ENCODE measurements at regions not wholly inside any gene's neighbourhood (a gene's known extent, or its start where the extent isn't known, plus 50 kb on each side); places are given as distances from the start of the nearest gene placed in this dataset.
"Not testable (repeated sequence)": the region's sequence is repeated elsewhere in the genome, so short reads cannot be mapped to it uniquely, and the experiment has no call there.

GRCh38 chr18:76720683-76721082, 101.7 kb upstream of the ZNF236 start:
- no peak for DNase-seq (ENCODE audit: low read depth in 2 of 2)

GRCh38 chr18:76715012-76715610, 107.2 kb upstream of the ZNF236 start:
- no peak for DNase-seq (ENCODE audit: low read depth in 2 of 2)

- no peak for DNase-seq (ENCODE audit: low read depth in 2 of 2)
Observed at GRCh38 chr18:76713432-76713831, 108.9 kb upstream of the ZNF236 start.

- no peak for DNase-seq (ENCODE audit: low read depth in 2 of 2)
Observed at GRCh38 chr18:76712511-76713140, 109.7 kb upstream of the ZNF236 start.

GRCh38 chr18:76710646-76711520, 111.5 kb upstream of the ZNF236 start:
- DNase-seq (ENCODE audit: low read depth in 2 of 2): no peak

GRCh38 chr18:76709659-76710645, 112.4 kb upstream of the ZNF236 start:
- peak; percentile 14 to 19 for DNase-seq (ENCODE audit: low read depth in 2 of 2)

GRCh38 chr18:76708722-76709353, 113.5 kb upstream of the ZNF236 start:
- no peak for DNase-seq (ENCODE audit: low read depth in 2 of 2)

- DNase-seq (ENCODE audit: low read depth in 2 of 2): no peak
Observed at GRCh38 chr18:76708071-76708721, 114.2 kb upstream of the ZNF236 start.

GRCh38 chr18:76707534-76707933, 114.8 kb upstream of the ZNF236 start:
- DNase-seq (ENCODE audit: low read depth in 2 of 2): no peak

GRCh38 chr18:76704589-76704988, 117.8 kb upstream of the ZNF236 start:
- not testable (repeated sequence) for DNase-seq (ENCODE audit: low read depth in 2 of 2)

GRCh38 chr18:76699923-76700322, 122.4 kb upstream of the ZNF236 start:
- no peak for DNase-seq (ENCODE audit: low read depth in 2 of 2)

GRCh38 chr18:76697441-76697901, 124.9 kb upstream of the ZNF236 start:
- no peak for DNase-seq (ENCODE audit: low read depth in 2 of 2)

- no peak for DNase-seq (ENCODE audit: low read depth in 2 of 2)
Observed at GRCh38 chr18:76691800-76692199, 130.6 kb upstream of the ZNF236 start.

- DNase-seq (ENCODE audit: low read depth in 2 of 2): no peak
Observed at GRCh38 chr18:76689646-76690264, 132.6 kb upstream of the ZNF236 start.

- DNase-seq (ENCODE audit: low read depth in 2 of 2): no peak
Observed at GRCh38 chr18:76688724-76689472, 133.5 kb upstream of the ZNF236 start.

- DNase-seq (ENCODE audit: low read depth in 2 of 2): no peak
Observed at GRCh38 chr18:76687304-76687962, 134.9 kb upstream of the ZNF236 start.

- no peak for DNase-seq (ENCODE audit: low read depth in 2 of 2)
Observed at GRCh38 chr18:76686737-76687231, 135.6 kb upstream of the ZNF236 start.

- DNase-seq (ENCODE audit: low read depth in 2 of 2): no peak
Observed at GRCh38 chr18:76685860-76686259, 136.5 kb upstream of the ZNF236 start.

GRCh38 chr18:76685402-76685801, 137.0 kb upstream of the ZNF236 start:
- no peak for DNase-seq (ENCODE audit: low read depth in 2 of 2)

Measured in stimulated activated CD4-positive, alpha-beta T cell treated with anti-CD3 and anti-CD28 coated beads, Interleukin-1b, Interleukin-23, amount 100 ng/mL, for 1 hour (primary cell).